ENCODE measurements at regions not wholly inside any gene's neighbourhood (a gene's known extent, or its start where the extent isn't known, plus 50 kb on each side); places are given as distances from the start of the nearest gene placed in this dataset.

GRCh38 chr20:11844691-11845090 is 73.0 kb upstream of the BTBD3 start:
- ATAC-seq (replicated peaks in 6 of 8): no peak
- Histone ChIP-seq H3K27ac (no peak overlapping the region), H3K4me1 (replicated peaks in 1 of 2) (no peaks in the 10 kb centered on the region), H3K4me3 (no peak overlapping the region)
- in situ Hi-C loops (cut with MboI; ENCODE audit: low pct_unique_long_range_greater_than_20kb in 2 of 9, low sequenced_read_pairs in 9 of 9, unreplicated experiment in 9 of 9): no loop called here

GRCh38 chr20:11845340-11845739 is 72.4 kb upstream of the BTBD3 start:
- WGBS, 10 experiments: 20 to 100% (median 82%) methylated on average over 1 to 3 of the region's 3 CpGs
- no peaks in the 10 kb centered on the region for H3K4me1 ChIP-seq (replicated peaks in 1 of 2)
- no peak overlapping the region for H3K4me3 ChIP-seq
- in situ Hi-C loops (cut with MboI; ENCODE audit: low pct_unique_long_range_greater_than_20kb in 2 of 9, low sequenced_read_pairs in 9 of 9, unreplicated experiment in 9 of 9): no loop called here
- no peak overlapping the region for H3K27ac ChIP-seq
- ATAC-seq (replicated peaks in 6 of 8): no peak

GRCh38 chr20:11846131-11846530 is 71.6 kb upstream of the BTBD3 start:
- Histone ChIP-seq H3K4me1 (replicated peaks in 1 of 2) (no peaks in the 10 kb centered on the region), H3K27ac (no peak overlapping the region), H3K4me3 (no peak overlapping the region)
- WGBS, 10 experiments: 20% methylated on average over 1 of the region's 1 CpG; no CpG with 5 or more reads in 9 of the 10 experiments
- no peak for ATAC-seq (replicated peaks in 6 of 8)
- in situ Hi-C loops (cut with MboI; ENCODE audit: low pct_unique_long_range_greater_than_20kb in 2 of 9, low sequenced_read_pairs in 9 of 9, unreplicated experiment in 9 of 9): no loop called here

GRCh38 chr20:11847827-11848226 is 69.9 kb upstream of the BTBD3 start:
- 14 to 100% (median 95%) methylated on average over 1 to 2 of the region's 2 CpGs; no CpG with 5 or more reads in 2 of the 10 experiments for WGBS, 10 experiments
- Histone ChIP-seq H3K27ac (no peak overlapping the region), H3K4me1 (replicated peaks in 1 of 2) (no peaks in the 10 kb centered on the region), H3K4me3 (no peak overlapping the region)
- ATAC-seq (replicated peaks in 6 of 8): no peak
- in situ Hi-C loops (cut with MboI; ENCODE audit: low pct_unique_long_range_greater_than_20kb in 2 of 9, low sequenced_read_pairs in 9 of 9, unreplicated experiment in 9 of 9): no loop called here

GRCh38 chr20:11849270-11849915 is 68.3 kb upstream of the BTBD3 start:
- WGBS, 10 experiments: 36 to 100% (median 91%) methylated on average over 2 to 5 of the region's 5 CpGs
- peak in 1 of 8 experiments; percentile 27 for ATAC-seq (replicated peaks in 6 of 8)
- H3K27ac ChIP-seq: no peak overlapping the region
- no peak overlapping the region for H3K4me3 ChIP-seq
- in situ Hi-C loops (cut with MboI; ENCODE audit: low pct_unique_long_range_greater_than_20kb in 2 of 9, low sequenced_read_pairs in 9 of 9, unreplicated experiment in 9 of 9): no loop called here
- no peaks in the 10 kb centered on the region for H3K4me1 ChIP-seq (replicated peaks in 1 of 2)

- Histone ChIP-seq H3K27ac (no peak overlapping the region), H3K4me3 (no peak overlapping the region), H3K4me1 (replicated peaks in 1 of 2) (no peaks in the 10 kb centered on the region)
- 35 to 100% (median 90%) methylated on average over 2 to 5 of the region's 5 CpGs for WGBS, 10 experiments
- in situ Hi-C loops (cut with MboI; ENCODE audit: low pct_unique_long_range_greater_than_20kb in 2 of 9, low sequenced_read_pairs in 9 of 9, unreplicated experiment in 9 of 9): no loop called here
- ATAC-seq (replicated peaks in 6 of 8): peak in 1 of 8 experiments; percentile 55
These were observed 67.6 kb upstream of the BTBD3 start for GRCh38 chr20:11849976-11850670.

GRCh38 chr20:11850901-11851300 is 66.8 kb upstream of the BTBD3 start:
- Histone ChIP-seq H3K4me3 (no peak overlapping the region), H3K4me1 (replicated peaks in 1 of 2) (no peaks in the 10 kb centered on the region), H3K27ac (no peak overlapping the region)
- in situ Hi-C loops (cut with MboI; ENCODE audit: low pct_unique_long_range_greater_than_20kb in 2 of 9, low sequenced_read_pairs in 9 of 9, unreplicated experiment in 9 of 9): no loop called here
- 0 to 50% (median 30%) methylated on average over 1 to 4 of the region's 4 CpGs for WGBS, 10 experiments
- no peak for ATAC-seq (replicated peaks in 6 of 8)

GRCh38 chr20:11851646-11852045 is 66.0 kb upstream of the BTBD3 start:
- ATAC-seq (replicated peaks in 6 of 8): no peak
- Histone ChIP-seq H3K4me1 (replicated peaks in 1 of 2) (no peaks in the 10 kb centered on the region), H3K27ac (no peak overlapping the region), H3K4me3 (no peak overlapping the region)
- 67 to 100% (median 100%) methylated on average over 1 of the region's 1 CpG; no CpG with 5 or more reads in 4 of the 10 experiments for WGBS, 10 experiments
- in situ Hi-C loops (cut with MboI; ENCODE audit: low pct_unique_long_range_greater_than_20kb in 2 of 9, low sequenced_read_pairs in 9 of 9, unreplicated experiment in 9 of 9): no loop called here

GRCh38 chr20:11852189-11852588 is 65.5 kb upstream of the BTBD3 start:
- no peak overlapping the region for H3K4me3 ChIP-seq
- no peaks in the 10 kb centered on the region for H3K4me1 ChIP-seq (replicated peaks in 1 of 2)
- in situ Hi-C loops (cut with MboI; ENCODE audit: low pct_unique_long_range_greater_than_20kb in 2 of 9, low sequenced_read_pairs in 9 of 9, unreplicated experiment in 9 of 9): no loop called here
- 89 to 100% (median 90%) methylated on average over 1 to 2 of the region's 2 CpGs; no CpG with 5 or more reads in 5 of the 10 experiments for WGBS, 10 experiments
- no peak for ATAC-seq (replicated peaks in 6 of 8)
- H3K27ac ChIP-seq: no peak overlapping the region

GRCh38 chr20:11852811-11853210 is 64.9 kb upstream of the BTBD3 start:
- Histone ChIP-seq H3K4me1 (replicated peaks in 1 of 2) (no peaks in the 10 kb centered on the region), H3K27ac (no peak overlapping the region), H3K4me3 (no peak overlapping the region)
- 0 to 83% (median 57%) methylated on average over 1 of the region's 1 CpG; no CpG with 5 or more reads in 2 of the 10 experiments for WGBS, 10 experiments
- in situ Hi-C loops (cut with MboI; ENCODE audit: low pct_unique_long_range_greater_than_20kb in 2 of 9, low sequenced_read_pairs in 9 of 9, unreplicated experiment in 9 of 9): no loop called here
- peak in 3 of 8 experiments; percentile 41 to 83 (median 69) for ATAC-seq (replicated peaks in 6 of 8)

- no peak overlapping the region for H3K27ac ChIP-seq
- in situ Hi-C loops (cut with MboI; ENCODE audit: low pct_unique_long_range_greater_than_20kb in 2 of 9, low sequenced_read_pairs in 9 of 9, unreplicated experiment in 9 of 9): no loop called here
- H3K4me3 ChIP-seq: no peak overlapping the region
- H3K4me1 ChIP-seq (replicated peaks in 1 of 2): no peaks in the 10 kb centered on the region
- ATAC-seq (replicated peaks in 6 of 8): no peak
These were observed 64.3 kb upstream of the BTBD3 start for GRCh38 chr20:11853359-11853758.

- no peak overlapping the region for H3K4me3 ChIP-seq
- no peaks in the 10 kb centered on the region for H3K4me1 ChIP-seq (replicated peaks in 1 of 2)
- 0 to 100% (median 73%) methylated on average over 1 to 3 of the region's 3 CpGs; no CpG with 5 or more reads in 1 of the 10 experiments for WGBS, 10 experiments
- in situ Hi-C loops (cut with MboI; ENCODE audit: low pct_unique_long_range_greater_than_20kb in 2 of 9, low sequenced_read_pairs in 9 of 9, unreplicated experiment in 9 of 9): no loop called here
- no peak for ATAC-seq (replicated peaks in 6 of 8)
- no peak overlapping the region for H3K27ac ChIP-seq
These were observed 56.2 kb upstream of the BTBD3 start for GRCh38 chr20:11861479-11861878.

GRCh38 chr20:11867291-11867919 is 50.3 kb upstream of the BTBD3 start:
- peak in 2 of 8 experiments; percentile 78 to 85 for ATAC-seq (replicated peaks in 6 of 8)
- 0 to 97% (median 77%) methylated on average over 1 to 6 of the region's 6 CpGs for WGBS, 10 experiments
- in situ Hi-C loops (cut with MboI; ENCODE audit: low pct_unique_long_range_greater_than_20kb in 2 of 9, low sequenced_read_pairs in 9 of 9, unreplicated experiment in 9 of 9): no loop called here
- no peak overlapping the region for H3K27ac ChIP-seq
- H3K4me3 ChIP-seq: no peak overlapping the region
- no peaks in the 10 kb centered on the region for H3K4me1 ChIP-seq (replicated peaks in 1 of 2)

All from motor neuron (in vitro differentiated cells).